ENCODE measurements at regions not wholly inside any gene's neighbourhood (a gene's known extent, or its start where the extent isn't known, plus 50 kb on each side); places are given as distances from the start of the nearest gene placed in this dataset.
"Not testable (repeated sequence)": the region's sequence is repeated elsewhere in the genome, so short reads cannot be mapped to it uniquely, and the experiment has no call there.

GRCh38 chr9:104313396-104314110 lies 190.5 kb upstream of the OR13F1 start:
- no peak for TF ChIP-seq CTCF (IDR thresholded peaks at IDR 0.05)

GRCh38 chr9:104316201-104317009 lies 187.7 kb upstream of the OR13F1 start:
- ATAC-seq; H3K27ac ChIP-seq; H3K9me3 ChIP-seq; H3K4me3 ChIP-seq; intact Hi-C loops (cut with DNase I); H3K4me1 ChIP-seq; H3K36me3 ChIP-seq; H3K27me3 ChIP-seq: not testable (repeated sequence)
- peak; percentile 57 for DNase-seq

More at GRCh38 chr9:104313396-104314110, 190.5 kb upstream of the OR13F1 start:
- Histone ChIP-seq H3K27ac (no peak overlapping the region), H3K4me3 (no peak overlapping the region), H3K9me3 (no peaks in the 10 kb centered on the region), H3K27me3 (no peaks in the 10 kb centered on the region), H3K36me3 (no peaks in the 10 kb centered on the region), H3K4me1 (no peaks in the 10 kb centered on the region)
- intact Hi-C loops (cut with DNase I), result no loop called here
- DNase-seq (no peak), ATAC-seq (no peak)

- intact Hi-C loops (cut with DNase I), result no loop called here
- H3K36me3 ChIP-seq, result no peaks in the 10 kb centered on the region
- no peak overlapping the region for H3K4me3 ChIP-seq
- DNase-seq (no peak), ATAC-seq (no peak)
- H3K27ac ChIP-seq, result no peak overlapping the region
- no peaks in the 10 kb centered on the region for H3K9me3 ChIP-seq
- no peaks in the 10 kb centered on the region for H3K4me1 ChIP-seq
- H3K27me3 ChIP-seq, result no peaks in the 10 kb centered on the region
- no peak for TF ChIP-seq CTCF (IDR thresholded peaks at IDR 0.05)
Measured at GRCh38 chr9:104319198-104319597, 184.9 kb upstream of the OR13F1 start.

GRCh38 chr9:104319685-104320084 lies 184.4 kb upstream of the OR13F1 start:
- intact Hi-C loops (cut with DNase I), result no loop called here
- ATAC-seq (no peak), DNase-seq (no peak)

GRCh38 chr9:104322596-104322995 lies 181.5 kb upstream of the OR13F1 start:
- no peak overlapping the region for H3K27ac ChIP-seq
- no peaks in the 10 kb centered on the region for H3K9me3 ChIP-seq
- H3K4me3 ChIP-seq, result no peak overlapping the region
- no peaks in the 10 kb centered on the region for H3K27me3 ChIP-seq
- H3K4me1 ChIP-seq, result no peaks in the 10 kb centered on the region
- ATAC-seq (no peak), DNase-seq (no peak)
- intact Hi-C loops (cut with DNase I), result no loop called here
- no peaks in the 10 kb centered on the region for H3K36me3 ChIP-seq
- TF ChIP-seq CTCF (IDR thresholded peaks at IDR 0.05), result no peak

More at GRCh38 chr9:104319685-104320084, 184.4 kb upstream of the OR13F1 start:
- no peaks in the 10 kb centered on the region for H3K9me3 ChIP-seq
- no peak overlapping the region for H3K27ac ChIP-seq
- no peaks in the 10 kb centered on the region for H3K27me3 ChIP-seq
- H3K36me3 ChIP-seq, result no peaks in the 10 kb centered on the region
- no peaks in the 10 kb centered on the region for H3K4me1 ChIP-seq
- H3K4me3 ChIP-seq, result no peak overlapping the region
- TF ChIP-seq CTCF (IDR thresholded peaks at IDR 0.05), result no peak

GRCh38 chr9:104323967-104324694 lies 179.9 kb upstream of the OR13F1 start:
- H3K27me3 ChIP-seq; DNase-seq; H3K4me3 ChIP-seq; ATAC-seq; H3K4me1 ChIP-seq; H3K36me3 ChIP-seq; H3K9me3 ChIP-seq; H3K27ac ChIP-seq; intact Hi-C loops (cut with DNase I): not testable (repeated sequence)
